GM21390 (cell line): ENCODE measurements at regions not wholly inside any gene's neighbourhood (a gene's known extent, or its start where the extent isn't known, plus 50 kb on each side); places are given as distances from the start of the nearest gene placed in this dataset.

Experiments
- ATAC-seq: cut with Tn5 transposase; IDR thresholded peaks from one replicate; pipeline ENCODE4 v1.9.1; 2021; ENCODE audit not compliant: unreplicated experiment

DNA sequence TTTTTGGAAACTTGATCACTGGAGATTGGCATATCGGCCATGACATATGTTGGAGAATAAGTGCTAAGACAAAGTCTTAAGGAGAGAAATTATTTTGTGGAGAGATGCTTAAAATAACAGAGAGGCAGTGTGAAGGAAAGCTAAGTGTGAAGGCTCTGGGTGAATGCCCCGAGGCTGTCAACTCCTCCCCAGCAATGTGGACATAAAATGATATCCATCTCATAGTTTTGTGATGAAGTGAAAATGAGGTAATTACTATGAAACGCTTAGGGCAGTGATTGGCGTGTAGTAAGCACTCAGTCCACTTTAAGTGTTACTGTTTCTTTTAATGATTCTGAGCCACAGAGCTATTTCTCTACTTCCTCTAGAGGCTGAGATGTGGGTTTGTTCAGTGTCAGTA, 195.8 kb upstream of the KLF12 start:
- ATAC-seq: no peak

DNA sequence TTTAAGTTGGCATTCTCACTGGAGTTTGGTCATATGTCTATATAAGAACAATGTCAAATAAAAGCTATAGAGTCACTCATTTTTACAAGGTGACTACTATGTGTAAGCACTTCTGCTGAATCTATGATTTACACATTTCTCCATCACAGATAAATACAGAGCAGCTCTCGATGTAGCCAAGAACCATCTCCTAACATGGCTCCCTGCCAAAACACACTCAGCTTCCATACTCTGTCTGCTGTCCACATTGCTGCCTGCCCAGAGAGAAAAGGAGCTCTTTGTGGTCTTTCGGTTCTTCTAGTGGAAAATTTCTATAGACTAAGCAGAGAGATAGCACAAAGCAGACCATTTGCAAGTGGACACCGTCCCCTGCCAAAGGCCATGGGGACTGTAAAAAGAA, 190.9 kb upstream of the KLF12 start:
- ATAC-seq: no peak

DNA sequence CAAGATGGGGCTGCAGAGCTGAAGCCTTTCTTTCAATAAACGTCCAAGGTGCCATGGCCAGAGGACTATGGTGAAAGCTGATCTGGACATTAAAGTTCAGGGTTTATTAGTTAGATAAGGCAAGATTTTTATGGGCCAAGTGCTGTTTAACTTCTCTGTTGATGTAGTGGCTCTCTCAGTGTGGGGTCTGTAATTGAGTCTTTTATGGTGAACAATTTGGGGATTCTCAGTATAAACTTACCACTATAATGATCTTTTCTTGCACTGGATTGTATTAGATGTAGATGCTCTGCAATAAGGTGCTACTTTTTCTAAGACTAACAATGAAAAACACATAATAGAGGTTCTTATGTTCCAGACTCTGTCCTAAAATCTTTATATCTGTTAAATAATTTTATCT, 190.1 kb upstream of the KLF12 start:
- no peak for ATAC-seq

DNA sequence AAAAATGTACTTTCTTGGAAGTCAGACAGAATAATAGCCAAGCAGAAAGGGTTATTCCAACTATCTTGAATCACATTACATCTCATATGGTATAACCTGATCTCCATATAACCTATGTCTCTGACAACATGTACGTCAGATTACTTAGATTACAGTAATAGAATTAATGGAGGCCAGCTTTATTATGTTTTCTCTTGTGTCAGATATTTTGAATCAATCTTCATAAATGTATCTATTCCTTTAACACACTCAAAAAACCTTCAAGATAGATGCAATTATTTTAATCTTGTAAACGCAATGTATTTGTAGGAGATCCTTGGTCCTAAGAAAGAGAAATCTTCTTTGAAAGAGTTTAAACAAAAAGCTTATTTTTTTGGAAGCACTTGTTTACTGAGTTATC, 188.4 kb upstream of the KLF12 start:
- ATAC-seq: no peak

DNA sequence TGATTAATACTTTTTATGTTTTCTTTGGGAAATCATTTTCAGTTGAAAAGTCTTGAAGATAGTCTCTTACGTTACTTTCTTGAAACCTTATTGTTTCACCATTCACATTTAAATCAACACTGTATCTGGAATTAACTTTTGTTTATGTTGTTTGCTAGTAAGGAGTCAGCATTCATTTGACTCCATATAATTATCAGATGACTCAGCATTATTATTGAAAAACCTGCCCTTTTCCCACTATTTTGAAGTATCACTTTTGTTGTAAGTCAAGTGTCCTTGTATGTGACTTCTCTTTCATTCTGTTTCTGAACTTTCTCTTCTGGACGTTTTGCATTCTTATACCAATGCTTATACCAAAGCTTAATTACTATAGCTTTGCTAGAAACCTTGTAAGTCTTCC, 186.1 kb upstream of the KLF12 start:
- no peak for ATAC-seq

DNA sequence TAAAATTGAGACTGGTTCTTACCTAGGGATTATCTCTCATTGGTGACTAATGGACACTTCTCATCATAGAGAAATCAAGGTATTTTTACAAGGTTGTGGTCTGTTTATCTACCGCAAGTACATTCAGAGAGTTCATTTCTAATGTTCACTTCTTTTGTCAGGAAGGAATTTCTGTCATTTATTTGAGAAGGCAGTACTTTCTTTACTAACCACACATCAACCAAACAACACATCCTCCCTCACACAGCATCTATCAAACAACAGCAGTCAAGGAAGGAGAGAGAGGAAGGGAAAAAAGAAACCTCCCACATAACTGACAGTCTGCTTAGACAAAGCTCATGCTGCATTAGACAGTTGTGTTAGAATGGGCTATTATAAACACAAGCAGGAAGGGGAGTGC, 182.3 kb upstream of the KLF12 start:
- ATAC-seq: no peak

DNA sequence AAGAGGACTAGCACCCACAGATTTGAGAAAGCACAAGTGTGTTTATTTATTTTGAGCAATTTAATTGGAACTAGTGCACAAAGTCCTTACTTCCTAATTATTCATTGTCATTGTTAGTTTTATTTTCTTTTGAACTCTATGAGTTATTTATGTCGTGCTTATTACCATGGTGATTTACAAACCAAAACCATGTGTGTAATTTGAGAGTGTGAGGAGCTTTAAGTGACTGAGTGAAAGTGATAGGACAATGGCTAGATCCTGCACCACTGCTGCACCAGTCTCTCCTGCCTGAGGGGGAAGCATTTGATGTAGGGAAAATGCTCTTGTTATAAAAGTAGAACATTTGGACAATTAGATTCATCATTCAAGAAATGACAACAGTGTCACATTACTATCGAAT, 172.3 kb upstream of the KLF12 start:
- ATAC-seq: no peak

DNA sequence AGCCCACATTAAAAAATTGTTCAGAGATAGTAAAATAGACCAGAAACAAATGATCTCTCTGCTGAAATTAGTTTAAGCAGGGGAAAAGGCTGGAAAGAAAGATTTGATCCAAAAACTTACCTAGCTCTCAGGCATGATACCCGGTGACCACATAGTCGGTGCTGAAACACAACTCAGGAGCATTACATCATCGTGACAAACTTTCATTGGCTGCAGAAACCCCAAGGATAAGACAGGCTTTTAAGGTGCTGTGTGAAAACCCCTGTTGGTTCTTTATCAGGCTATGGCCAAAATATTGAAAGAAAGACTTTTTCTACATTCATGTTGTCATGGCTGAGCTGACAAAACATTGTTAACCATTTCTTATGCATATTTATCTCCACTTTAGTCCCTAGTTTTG, 171.7 kb upstream of the KLF12 start:
- no peak for ATAC-seq

DNA sequence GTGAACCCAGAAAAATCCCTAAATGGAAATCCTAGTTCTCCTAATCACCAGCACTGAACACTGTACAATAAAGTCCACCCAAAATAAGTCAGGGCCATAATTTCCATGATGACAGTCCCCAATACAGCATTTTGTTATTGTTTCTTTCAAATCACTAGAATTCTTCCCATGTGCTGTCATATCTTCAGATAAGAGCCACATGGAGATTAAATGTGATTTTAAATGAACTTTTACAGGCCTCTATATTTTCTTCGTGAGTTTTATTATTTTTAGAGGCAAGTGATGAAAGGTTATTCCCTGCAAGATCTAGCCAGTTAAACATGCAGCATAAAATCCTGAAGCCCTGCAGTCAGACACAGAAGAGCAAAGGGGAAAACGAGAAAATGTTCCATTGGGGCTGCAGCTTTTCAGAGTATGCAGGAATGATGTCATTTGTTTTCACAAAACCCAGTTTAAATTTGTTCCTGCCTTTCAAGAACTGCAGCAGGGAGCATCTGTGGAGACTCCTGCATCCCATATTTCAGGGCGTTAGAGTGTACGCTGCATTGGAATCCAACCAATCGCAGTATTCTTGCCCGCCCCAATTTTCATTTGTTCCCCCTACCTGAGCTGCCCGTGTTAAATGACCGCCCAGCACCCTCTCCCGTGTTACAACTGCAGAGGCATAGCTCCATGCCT, 167.2 kb upstream of the KLF12 start:
- ATAC-seq: no peak

DNA sequence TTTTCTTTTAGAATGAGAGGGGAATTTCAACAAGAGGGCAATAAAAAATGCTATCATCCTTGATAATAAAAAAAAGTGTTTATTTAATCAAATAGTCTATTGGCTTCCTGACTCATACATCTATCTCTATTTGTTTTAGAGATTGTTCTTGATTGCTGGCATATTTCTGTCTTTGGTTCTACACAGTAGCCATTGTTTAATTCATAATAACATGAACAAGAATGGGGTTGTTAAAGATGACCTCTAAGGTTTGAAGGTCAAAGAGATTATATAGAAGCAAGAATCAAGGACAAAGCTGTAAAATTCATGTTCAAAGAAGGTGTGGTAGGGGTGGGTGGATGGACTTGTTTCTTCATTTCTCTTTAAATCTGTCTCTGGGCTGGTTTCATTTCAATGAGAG, 166.0 kb upstream of the KLF12 start:
- no peak for ATAC-seq

DNA sequence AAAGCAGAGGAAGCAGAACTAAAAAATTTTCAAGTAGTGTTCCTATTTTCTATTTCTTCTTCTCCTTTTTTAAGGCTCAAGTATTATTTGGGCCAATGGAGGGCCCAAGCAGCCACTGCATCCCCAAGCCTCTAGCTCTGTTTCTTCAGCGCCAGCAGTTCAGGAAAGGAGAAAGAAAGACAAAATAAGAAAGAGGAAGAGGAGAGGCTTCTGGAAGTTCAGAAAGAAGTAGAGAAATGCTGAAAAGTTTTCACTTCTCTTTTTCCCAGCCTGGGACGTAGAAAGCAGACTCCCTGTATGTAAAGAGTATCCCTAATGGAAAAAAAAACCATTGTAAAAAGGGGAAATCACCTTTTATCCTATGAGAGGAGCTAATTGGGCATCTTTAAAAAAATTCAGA, 165.5 kb upstream of the KLF12 start:
- no peak for ATAC-seq

DNA sequence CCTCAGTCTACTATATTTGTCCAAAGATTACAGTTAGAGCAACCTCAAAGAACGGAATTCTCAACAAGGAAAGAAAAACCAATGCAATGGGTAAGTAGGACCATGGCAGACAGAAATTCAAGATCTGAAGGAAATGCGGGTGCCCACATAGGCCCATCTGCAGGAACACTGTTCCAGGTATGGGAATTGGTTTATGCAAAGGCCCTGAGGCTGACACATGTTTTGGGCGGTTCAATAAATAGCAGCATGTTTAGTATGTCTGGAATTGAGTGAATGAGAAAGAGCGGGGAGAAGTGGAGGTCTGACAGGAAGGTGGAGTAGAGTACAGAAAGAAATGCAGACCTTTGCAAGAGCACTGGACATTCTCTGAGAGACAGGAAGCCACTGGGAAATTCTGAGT, 164.7 kb upstream of the KLF12 start:
- ATAC-seq: no peak

DNA sequence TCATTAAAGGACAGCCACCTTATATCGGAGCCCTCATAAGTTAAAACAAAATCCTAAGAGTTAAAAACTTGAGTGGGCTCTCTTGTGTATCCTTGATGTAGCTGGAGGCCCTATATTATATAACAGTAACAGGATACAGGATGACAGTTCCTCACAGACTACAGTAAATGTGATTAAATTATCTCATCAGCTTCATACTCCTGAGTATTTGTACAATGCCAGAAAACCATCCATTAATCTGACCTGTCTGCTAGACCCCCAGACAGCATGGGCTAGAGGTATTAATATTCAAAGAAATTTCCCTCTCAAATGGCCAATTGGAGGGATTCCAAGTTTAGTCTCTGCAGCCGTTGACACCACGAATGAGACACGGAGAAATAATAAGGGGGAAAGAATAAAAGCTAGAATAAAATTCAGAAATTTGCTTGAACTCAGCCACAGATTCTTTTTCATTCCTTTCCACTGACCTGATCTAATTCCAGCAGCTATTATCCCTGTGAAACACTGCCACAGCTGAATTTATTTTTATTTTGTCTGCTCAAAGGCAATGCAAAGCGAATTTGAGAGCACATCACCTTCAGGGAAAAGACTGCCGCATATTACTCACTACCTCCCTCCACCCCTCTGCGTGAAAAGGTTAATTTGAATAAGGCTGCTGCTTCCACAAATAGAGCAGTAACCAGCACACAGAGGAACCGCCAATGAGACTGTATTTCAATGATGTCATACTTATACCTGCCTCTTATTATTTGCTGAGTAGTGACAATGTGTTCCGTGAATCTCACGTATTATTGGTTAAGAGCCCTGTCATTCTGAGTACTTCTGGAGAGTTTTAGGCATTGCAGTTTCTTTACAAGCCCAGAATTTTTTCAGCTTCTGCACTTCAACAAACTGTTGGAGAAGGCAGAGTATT, 155.9 kb upstream of the KLF12 start:
- ATAC-seq: peak; percentile 78

DNA sequence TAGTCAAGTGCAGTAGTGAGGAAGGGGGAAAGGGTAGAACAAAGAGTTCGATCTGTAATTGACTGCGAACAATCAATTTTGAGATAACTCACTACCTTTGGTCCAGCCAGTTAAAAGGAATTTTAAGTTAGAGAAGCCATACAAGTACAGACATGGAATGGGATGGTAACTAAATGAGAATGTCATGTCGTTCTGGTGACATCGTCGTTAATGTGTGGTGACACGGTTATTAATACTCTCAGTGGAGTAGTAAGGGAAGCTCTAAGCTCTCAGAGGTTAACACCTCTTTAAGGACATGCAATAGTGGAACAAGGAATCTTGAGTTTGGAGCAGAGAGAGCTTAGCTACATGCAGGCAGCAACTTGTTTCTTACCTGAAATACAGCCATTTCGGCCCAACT, 154.9 kb upstream of the KLF12 start:
- ATAC-seq: no peak

DNA sequence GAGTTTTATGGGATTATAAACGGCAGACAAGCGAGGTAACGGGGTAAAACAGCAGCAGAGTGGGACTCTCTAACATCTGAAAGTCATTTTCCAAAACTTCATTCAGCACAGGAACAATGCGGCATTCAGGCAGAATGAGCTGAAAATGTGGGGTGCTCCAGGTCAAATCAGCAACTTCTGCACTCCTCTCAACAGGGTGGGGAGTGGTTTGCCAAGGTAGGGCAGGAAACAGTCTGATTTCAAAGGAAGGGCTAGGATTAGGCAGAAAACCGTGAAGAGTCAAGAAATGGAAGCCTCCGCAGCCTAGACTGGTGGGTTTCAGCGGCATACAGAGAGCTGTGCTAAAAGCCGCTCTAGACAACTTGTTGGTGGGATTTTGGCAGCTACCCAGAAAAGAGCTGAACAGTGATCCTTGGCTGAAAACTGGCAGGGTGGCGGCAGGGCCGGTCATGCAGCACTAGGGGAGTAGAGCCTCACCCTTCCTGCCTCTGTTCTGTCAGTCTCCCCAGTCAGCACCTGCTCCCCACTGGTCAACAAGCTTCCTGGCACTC, 154.2 kb upstream of the KLF12 start:
- no peak for ATAC-seq

DNA sequence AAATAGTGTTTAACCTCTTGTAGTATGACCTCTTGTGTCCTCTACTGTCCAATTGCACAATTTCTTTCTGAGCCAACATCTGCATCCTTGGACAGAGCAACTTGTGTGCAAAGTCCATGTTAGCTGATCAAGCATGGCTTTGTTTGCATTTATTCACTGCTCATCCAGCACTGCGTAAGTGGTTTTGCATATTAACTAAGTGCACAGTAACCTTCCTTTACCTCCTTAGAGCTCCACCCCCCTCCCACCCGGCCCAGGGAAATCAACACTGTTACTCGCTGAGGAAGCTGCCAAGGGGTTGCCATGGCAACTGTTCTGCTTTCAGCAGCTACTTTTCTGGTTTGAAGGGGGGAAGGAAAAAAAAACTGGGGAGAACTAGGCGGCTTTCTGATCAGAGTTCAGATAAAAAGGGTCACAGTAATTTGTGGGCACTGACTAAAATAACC, 153.5 kb upstream of the KLF12 start:
- ATAC-seq: peak; percentile 49

DNA sequence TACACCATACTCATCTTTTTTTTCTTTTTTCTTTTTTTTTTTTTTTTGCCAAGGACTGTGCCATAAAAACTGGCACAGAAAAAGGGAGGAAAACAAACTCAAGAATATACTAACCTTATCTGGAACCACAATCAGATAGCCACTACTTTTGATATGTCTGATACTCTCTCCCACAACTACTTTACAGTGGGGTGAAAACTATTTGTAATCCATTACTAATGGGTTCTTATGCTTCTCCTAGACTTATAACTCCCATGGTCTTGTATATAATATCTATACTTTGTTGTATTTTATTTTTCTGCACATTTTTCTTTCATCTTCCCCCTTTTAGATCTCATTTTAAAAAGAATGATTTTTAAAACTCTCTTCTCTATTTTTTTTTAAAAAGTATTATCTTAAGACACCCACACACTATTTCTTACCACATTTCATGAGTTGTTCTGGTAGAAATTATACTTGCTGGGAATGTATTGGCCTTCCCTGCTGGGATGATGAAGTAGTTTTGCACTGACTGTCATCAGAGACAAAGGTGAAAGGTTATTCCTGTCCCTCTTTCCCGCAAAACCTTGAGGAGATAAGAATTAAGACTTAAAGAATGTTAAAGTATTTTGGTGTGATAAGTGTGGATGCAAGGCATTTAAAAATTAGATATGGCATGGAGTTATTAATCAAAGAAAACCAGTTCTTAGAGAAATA, 146.7 kb upstream of the KLF12 start:
- no peak for ATAC-seq

DNA sequence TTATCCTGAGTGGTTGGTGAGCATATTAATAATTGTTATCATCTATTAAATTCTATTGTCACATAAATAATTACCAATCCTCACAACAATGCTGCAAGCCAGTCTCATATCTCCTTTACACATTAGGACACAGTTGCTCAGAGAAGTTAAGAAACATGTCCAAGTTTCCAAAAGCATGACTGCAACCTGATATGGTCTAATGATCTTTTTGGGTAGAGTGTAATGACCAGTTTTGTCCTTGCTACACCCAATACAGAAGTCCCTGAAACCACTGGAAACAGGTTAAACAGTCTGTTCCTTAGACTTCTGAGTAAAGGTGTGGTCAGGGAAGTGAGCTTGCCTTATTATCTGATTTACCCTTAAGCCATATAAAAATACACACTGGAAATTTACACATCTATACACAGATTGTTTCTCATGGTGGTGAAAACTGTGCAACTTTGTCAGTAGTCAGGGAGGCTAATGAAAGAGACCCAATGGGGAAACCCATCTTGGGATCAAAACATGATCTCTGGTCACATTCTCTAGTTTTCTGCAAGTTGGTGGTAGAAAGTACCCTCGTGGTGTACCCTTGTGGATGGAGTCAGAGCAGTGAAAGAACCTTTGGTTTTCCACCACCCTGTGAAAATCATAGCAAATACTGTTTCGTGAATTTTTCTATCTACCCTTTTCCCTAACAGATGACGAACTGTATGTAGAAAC, 146.0 kb upstream of the KLF12 start:
- ATAC-seq: no peak

DNA sequence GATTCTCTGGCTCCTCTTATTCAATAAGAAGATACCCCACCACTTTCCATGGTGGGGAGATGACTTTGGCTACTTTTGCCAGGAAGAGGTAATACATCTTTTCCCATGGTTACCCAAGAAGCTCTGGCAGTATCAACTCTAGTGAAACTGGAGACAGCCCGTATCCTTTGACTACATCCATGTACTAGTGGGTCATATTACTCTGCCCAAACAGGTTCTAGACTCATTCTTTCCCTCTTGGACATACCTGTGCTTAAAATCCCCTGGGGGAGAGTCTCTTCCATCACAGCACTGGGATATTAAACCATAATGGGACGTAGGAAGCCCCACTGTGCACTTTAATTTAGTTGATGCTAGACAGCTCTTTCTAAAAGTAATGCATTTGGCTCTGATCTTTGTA, 144.7 kb upstream of the KLF12 start:
- no peak for ATAC-seq

DNA sequence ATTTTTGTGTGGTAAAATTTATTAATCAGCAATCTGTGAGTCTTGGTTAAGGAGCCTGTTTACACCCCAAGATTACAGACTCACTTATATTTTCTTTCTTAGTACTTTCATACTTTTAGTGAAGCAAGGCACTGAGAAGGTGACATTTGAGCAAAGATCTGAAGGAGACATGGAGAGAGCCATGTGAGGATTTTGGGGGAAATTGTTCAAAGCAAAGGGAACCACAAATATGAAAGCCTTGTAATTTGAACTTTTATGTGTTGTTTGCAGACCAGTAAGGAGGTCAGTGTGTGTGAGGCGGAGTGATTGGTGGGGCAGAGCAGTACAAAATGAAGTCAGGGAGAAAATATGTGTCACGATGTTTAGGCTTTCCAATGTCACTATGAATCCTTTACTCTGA, 140.7 kb upstream of the KLF12 start:
- no peak for ATAC-seq

DNA sequence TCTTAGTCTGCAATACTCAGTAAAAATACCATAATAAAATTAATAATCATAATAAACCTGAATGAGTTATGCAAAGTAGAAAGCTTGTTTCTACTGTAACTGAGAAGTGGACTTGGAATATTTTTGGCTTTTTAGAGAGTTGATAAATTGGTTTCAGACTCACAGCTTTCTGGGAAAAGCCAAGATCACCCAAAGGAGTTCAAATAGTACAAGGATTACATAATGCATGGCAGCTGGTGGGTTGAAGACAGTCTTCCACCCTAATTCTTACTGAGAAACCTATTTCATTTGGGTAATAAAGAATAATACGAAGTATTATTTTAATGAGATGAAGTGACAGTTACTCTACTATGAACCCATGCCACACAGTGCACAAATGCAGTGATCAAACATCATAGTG, 139.4 kb upstream of the KLF12 start:
- no peak for ATAC-seq
